ENCODE measurements at regions not wholly inside any gene's neighbourhood (a gene's known extent, or its start where the extent isn't known, plus 50 kb on each side); places are given as distances from the start of the nearest gene placed in this dataset.

DNA sequence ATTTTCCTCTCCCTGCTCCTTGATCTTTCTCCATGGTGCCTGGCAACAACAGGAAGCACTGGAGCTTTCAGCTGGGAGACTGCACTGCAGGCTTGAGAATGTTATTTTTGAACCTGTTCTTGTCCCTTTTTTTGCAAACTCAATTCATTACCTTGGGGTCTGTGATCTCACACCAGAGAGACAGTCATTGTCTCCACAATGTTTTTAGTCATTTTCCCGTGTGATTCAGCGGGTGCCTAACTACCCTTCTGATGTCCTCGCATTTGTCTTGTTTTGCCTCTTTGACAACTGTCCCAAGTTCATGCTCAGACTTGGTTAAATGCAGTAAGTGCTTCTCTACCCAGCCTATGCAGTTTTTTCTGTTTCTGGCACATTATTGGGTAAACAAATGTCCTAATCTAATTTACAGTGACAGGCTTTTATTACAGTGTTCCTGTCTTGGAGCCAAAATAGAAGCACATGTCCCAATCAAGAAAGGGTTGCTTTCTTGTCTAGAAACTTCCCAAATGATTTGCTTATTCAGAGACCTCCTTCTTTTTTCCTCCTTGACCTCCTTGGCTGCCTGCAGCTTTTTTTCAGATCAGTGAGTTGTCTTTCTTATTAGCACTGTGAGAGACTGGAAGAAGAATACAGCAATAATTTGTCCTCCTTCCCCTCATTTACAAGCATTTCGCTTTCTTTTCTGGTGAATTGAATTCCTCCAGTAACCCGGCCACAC, 162.4 kb downstream of the NSUN3 start:
- H4K20me1 ChIP-seq (replicated peaks; ENCODE audit: control insufficient read depth, insufficient read depth, low read length) = no peaks in the 10 kb centered on the region
- WGBS (ENCODE audit: insufficient coverage, low coverage, missing lambda C conversion rate) = 0% methylated on average over 5 of the region's 5 CpGs
- no peaks in the 10 kb centered on the region for H3K79me2 ChIP-seq (ENCODE audit: control insufficient read depth, insufficient read depth, low read length)
- DNase-seq (ENCODE audit: extremely low read depth in 1 of 4, low spot score in 3 of 4) (no peak), ATAC-seq (no peak), FAIRE-seq (no peak)
- no peaks in the 10 kb centered on the region for H3K27me3 ChIP-seq (ENCODE audit: control insufficient read depth in 2 of 2, insufficient read depth in 2 of 2, low read length in 2 of 2)
- H3K4me2 ChIP-seq (ENCODE audit: insufficient read depth, low read length) = no peak overlapping the region
- no peaks in the 10 kb centered on the region for H3K36me3 ChIP-seq (ENCODE audit: control insufficient read depth, insufficient read depth, low read length)
- no peaks in the 10 kb centered on the region for H3K4me1 ChIP-seq (replicated peaks in 1 of 2; ENCODE audit: control insufficient read depth in 2 of 2, insufficient read depth in 2 of 2, low read length in 2 of 2)
- in situ Hi-C loops (cut with MboI) = no loop called here
- CTCF ChIA-PET (ENCODE audit: low intra/inter-chr PET ratio) = no interaction called here
- H3K27ac ChIP-seq (ENCODE audit: extremely low read depth, low read depth, low read length) = no peak overlapping the region
- no peak overlapping the region for H2AFZ ChIP-seq (ENCODE audit: low read depth, low read length)
- no peak for TF ChIP-seq NCOA1 (IDR thresholded peaks at IDR 0.05; ENCODE audit: low read depth)
- no peak for TF ChIP-seq ELF1 (tag; IDR thresholded peaks at IDR 0.05)
- TF ChIP-seq, protein P1, sequence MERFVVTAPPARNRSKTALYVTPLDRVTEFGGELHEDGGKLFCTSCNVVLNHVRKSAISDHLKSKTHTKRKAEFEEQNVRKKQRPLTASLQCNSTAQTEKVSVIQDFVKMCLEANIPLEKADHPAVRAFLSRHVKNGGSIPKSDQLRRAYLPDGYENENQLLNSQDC (CRISPR knock-in tag; IDR thresholded peaks at IDR 0.05) = no peak
- no peak for TF ChIP-seq RBM22 (IDR thresholded peaks at IDR 0.05; ENCODE audit: low read depth, low read length, poor library complexity, severe bottlenecking)
- no peak for TF ChIP-seq TAF7 (tag; IDR thresholded peaks at IDR 0.05)
- no peaks in the 10 kb centered on the region for H3K9me3 ChIP-seq (replicated peaks; ENCODE audit: control insufficient read depth, insufficient read depth, low read depth, low read length)
- intact Hi-C loops (cut with micrococcal nuclease) = no loop called here
- no TSS peak for BruUV-seq (replicated peaks)
- H3K9ac ChIP-seq (ENCODE audit: insufficient read depth in 1 of 2, low read depth in 2 of 2, low read length in 2 of 2) = no peak overlapping the region
- POLR2A ChIA-PET = no interaction called here
- no peaks in the 10 kb centered on the region for H3K9me1 ChIP-seq (ENCODE audit: control insufficient read depth, insufficient read depth, low read length)
- no peak overlapping the region for H3K4me3 ChIP-seq

DNA sequence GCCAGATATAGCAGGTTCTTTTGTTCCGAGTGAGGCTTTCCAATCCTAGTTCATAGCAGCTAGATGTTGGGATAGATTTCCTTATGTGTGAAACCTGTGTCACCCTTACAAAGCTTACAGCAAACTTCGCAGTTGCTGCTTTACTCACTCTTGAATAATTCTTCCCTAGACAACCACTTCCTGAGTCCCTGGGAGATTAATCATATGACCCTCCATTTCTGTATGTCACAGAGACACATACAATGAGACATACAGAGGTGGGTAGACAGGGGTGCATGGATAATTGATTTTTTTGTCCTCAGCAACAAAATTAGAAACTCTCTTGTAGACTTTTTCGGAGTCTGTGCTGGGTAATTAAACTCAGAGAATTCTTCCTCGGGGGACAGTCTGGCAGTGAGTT, 163.2 kb downstream of the NSUN3 start:
- no peak for FAIRE-seq
- H3K36me3 ChIP-seq (ENCODE audit: control insufficient read depth, insufficient read depth, low read length) = no peaks in the 10 kb centered on the region
- no peak overlapping the region for H3K9ac ChIP-seq (ENCODE audit: insufficient read depth in 1 of 2, low read depth in 2 of 2, low read length in 2 of 2)
- ChIA-PET CTCF (ENCODE audit: low intra/inter-chr PET ratio) (no interaction called here), POLR2A (no interaction called here)
- no peak overlapping the region for H3K27ac ChIP-seq (ENCODE audit: extremely low read depth, low read depth, low read length)
- no peaks in the 10 kb centered on the region for H3K4me1 ChIP-seq (replicated peaks in 1 of 2; ENCODE audit: control insufficient read depth in 2 of 2, insufficient read depth in 2 of 2, low read length in 2 of 2)
- H4K20me1 ChIP-seq (replicated peaks; ENCODE audit: control insufficient read depth, insufficient read depth, low read length) = no peaks in the 10 kb centered on the region
- no peaks in the 10 kb centered on the region for H3K9me1 ChIP-seq (ENCODE audit: control insufficient read depth, insufficient read depth, low read length)
- H3K27me3 ChIP-seq (ENCODE audit: control insufficient read depth in 2 of 2, insufficient read depth in 2 of 2, low read length in 2 of 2) = no peaks in the 10 kb centered on the region
- TF ChIP-seq, protein P2, sequence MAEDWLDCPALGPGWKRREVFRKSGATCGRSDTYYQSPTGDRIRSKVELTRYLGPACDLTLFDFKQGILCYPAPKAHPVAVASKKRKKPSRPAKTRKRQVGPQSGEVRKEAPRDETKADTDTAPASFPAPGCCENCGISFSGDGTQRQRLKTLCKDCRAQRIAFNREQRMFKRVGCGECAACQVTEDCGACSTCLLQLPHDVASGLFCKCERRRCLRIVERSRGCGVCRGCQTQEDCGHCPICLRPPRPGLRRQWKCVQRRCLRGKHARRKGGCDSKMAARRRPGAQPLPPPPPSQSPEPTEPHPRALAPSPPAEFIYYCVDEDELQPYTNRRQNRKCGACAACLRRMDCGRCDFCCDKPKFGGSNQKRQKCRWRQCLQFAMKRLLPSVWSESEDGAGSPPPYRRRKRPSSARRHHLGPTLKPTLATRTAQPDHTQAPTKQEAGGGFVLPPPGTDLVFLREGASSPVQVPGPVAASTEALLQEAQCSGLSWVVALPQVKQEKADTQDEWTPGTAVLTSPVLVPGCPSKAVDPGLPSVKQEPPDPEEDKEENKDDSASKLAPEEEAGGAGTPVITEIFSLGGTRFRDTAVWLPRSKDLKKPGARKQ (CRISPR knock-in tag; IDR thresholded peaks at IDR 0.05) = no peak
- no peak for TF ChIP-seq ARID1B (IDR thresholded peaks at IDR 0.05)
- TF ChIP-seq, protein P3, sequence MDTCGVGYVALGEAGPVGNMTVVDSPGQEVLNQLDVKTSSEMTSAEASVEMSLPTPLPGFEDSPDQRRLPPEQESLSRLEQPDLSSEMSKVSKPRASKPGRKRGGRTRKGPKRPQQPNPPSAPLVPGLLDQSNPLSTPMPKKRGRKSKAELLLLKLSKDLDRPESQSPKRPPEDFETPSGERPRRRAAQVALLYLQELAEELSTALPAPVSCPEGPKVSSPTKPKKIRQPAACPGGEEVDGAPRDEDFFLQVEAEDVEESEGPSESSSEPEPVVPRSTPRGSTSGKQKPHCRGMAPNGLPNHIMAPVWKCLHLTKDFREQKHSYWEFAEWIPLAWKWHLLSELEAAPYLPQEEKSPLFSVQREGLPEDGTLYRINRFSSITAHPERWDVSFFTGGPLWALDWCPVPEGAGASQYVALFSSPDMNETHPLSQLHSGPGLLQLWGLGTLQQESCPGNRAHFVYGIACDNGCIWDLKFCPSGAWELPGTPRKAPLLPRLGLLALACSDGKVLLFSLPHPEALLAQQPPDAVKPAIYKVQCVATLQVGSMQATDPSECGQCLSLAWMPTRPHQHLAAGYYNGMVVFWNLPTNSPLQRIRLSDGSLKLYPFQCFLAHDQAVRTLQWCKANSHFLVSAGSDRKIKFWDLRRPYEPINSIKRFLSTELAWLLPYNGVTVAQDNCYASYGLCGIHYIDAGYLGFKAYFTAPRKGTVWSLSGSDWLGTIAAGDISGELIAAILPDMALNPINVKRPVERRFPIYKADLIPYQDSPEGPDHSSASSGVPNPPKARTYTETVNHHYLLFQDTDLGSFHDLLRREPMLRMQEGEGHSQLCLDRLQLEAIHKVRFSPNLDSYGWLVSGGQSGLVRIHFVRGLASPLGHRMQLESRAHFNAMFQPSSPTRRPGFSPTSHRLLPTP (IDR thresholded peaks at IDR 0.05; ENCODE audit: borderline replicate concordance, extremely low read depth, insufficient read length) = no peak
- WGBS (ENCODE audit: insufficient coverage, low coverage, missing lambda C conversion rate) = 0% methylated on average over 4 of the region's 4 CpGs
- intact Hi-C loops (cut with micrococcal nuclease) = no loop called here
- ATAC-seq = no peak
- H3K4me3 ChIP-seq = no peak overlapping the region
- H3K9me3 ChIP-seq (replicated peaks; ENCODE audit: control insufficient read depth, insufficient read depth, low read depth, low read length) = no peaks in the 10 kb centered on the region
- no TSS peak for BruUV-seq (replicated peaks)
- in situ Hi-C loops (cut with MboI) = no loop called here
- H2AFZ ChIP-seq (ENCODE audit: low read depth, low read length) = no peak overlapping the region
- no peak overlapping the region for H3K4me2 ChIP-seq (ENCODE audit: insufficient read depth, low read length)
- H3K79me2 ChIP-seq (ENCODE audit: control insufficient read depth, insufficient read depth, low read length) = no peaks in the 10 kb centered on the region
- DNase-seq (ENCODE audit: extremely low read depth in 1 of 4, low spot score in 3 of 4) = no peak

All from K562 (cell line).